ENCODE measurements at regions not wholly inside any gene's neighbourhood (a gene's known extent, or its start where the extent isn't known, plus 50 kb on each side); places are given as distances from the start of the nearest gene placed in this dataset.

DNA sequence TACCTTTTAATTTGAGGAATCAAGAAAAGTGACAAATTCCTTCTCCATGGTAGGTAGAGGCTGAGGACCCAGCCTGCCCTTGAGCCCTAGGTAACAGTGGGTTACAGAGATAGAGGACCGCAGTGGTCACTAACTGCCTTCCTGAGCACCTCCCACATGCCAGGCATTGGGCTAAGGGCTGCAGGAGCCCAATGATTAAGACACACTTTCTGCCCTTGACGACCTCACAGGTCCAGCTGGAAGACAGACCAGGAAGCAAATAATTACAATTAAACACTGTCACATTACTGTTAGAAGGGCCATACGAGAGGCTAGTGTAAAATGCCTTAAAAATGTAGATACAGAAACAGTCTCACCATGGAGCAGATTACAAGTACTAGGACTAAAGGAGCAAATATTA is 156.8 kb upstream of the NFE2L3 start:
- no peaks in the 10 kb centered on the region for H3K36me3 ChIP-seq (ENCODE audit: control insufficient read depth, insufficient read depth, low read length)
- no peaks in the 10 kb centered on the region for H3K27me3 ChIP-seq (ENCODE audit: control insufficient read depth, insufficient read depth, low read length)
- no peak overlapping the region for H3K4me3 ChIP-seq (replicated peaks in 1 of 4; ENCODE audit: control extremely low read depth in 1 of 4, insufficient read depth in 1 of 4, low read depth in 3 of 4, low read length in 4 of 4)
- H3K4me1 ChIP-seq (ENCODE audit: control insufficient read depth, extremely low read depth, insufficient read depth, low read length), result no peaks in the 10 kb centered on the region
- no peak overlapping the region for H3K27ac ChIP-seq (ENCODE audit: insufficient read depth, low read length)
- no peak for DNase-seq (ENCODE audit: low read depth in 2 of 2)
- no peak overlapping the region for H3K9ac ChIP-seq (ENCODE audit: insufficient read depth, low read length)
- TF ChIP-seq, protein P1, sequence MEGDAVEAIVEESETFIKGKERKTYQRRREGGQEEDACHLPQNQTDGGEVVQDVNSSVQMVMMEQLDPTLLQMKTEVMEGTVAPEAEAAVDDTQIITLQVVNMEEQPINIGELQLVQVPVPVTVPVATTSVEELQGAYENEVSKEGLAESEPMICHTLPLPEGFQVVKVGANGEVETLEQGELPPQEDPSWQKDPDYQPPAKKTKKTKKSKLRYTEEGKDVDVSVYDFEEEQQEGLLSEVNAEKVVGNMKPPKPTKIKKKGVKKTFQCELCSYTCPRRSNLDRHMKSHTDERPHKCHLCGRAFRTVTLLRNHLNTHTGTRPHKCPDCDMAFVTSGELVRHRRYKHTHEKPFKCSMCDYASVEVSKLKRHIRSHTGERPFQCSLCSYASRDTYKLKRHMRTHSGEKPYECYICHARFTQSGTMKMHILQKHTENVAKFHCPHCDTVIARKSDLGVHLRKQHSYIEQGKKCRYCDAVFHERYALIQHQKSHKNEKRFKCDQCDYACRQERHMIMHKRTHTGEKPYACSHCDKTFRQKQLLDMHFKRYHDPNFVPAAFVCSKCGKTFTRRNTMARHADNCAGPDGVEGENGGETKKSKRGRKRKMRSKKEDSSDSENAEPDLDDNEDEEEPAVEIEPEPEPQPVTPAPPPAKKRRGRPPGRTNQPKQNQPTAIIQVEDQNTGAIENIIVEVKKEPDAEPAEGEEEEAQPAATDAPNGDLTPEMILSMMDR (conservative IDR thresholded peaks at IDR 0.05 in 1 of 2, IDR thresholded peaks at IDR 0.05 in 1 of 2; ENCODE audit: low read depth in 1 of 2, low read length in 2 of 2), result no peak
- no peak for TF ChIP-seq EZH2 (IDR thresholded peaks at IDR 0.05; ENCODE audit: low read length, missing control alignments)
- no peaks in the 10 kb centered on the region for H4K20me1 ChIP-seq (ENCODE audit: control insufficient read depth, extremely low read depth, insufficient read depth, low read length)
- H2AFZ ChIP-seq (ENCODE audit: low read length), result no peak overlapping the region
- H3K9me3 ChIP-seq (ENCODE audit: control insufficient read depth, insufficient read depth, low read depth, low read length), result no peaks in the 10 kb centered on the region
- no peaks in the 10 kb centered on the region for H3K79me2 ChIP-seq (ENCODE audit: control insufficient read depth, insufficient read depth, low read length)
- H3K4me2 ChIP-seq (ENCODE audit: extremely low read depth, insufficient read depth, low read length), result no peak overlapping the region

DNA sequence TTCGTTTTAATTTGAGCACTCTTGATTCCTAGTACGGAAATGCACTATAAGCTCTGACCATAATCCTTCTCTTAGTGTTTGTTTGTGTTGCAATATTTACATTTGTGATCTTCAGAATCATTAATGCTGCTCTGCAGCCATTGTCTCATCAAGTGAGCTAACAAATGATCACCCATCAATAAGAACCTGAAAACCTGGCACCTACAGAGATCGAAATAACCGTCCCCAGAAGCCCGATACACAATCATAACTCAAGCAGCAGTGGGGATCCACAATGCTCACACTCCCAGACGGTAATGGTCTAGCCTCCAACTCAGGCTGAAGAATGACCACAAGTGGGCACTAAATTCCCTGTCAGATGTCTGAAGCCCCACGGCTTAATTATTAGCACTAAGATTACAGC is 156.0 kb upstream of the NFE2L3 start:
- no peak overlapping the region for H3K9ac ChIP-seq (ENCODE audit: insufficient read depth, low read length)
- no peaks in the 10 kb centered on the region for H3K36me3 ChIP-seq (ENCODE audit: control insufficient read depth, insufficient read depth, low read length)
- H2AFZ ChIP-seq (ENCODE audit: low read length), result no peak overlapping the region
- no peak for TF ChIP-seq EZH2 (IDR thresholded peaks at IDR 0.05; ENCODE audit: low read length, missing control alignments)
- TF ChIP-seq, protein P1 (conservative IDR thresholded peaks at IDR 0.05 in 1 of 2, IDR thresholded peaks at IDR 0.05 in 1 of 2; ENCODE audit: low read depth in 1 of 2, low read length in 2 of 2), result no peak
- no peaks in the 10 kb centered on the region for H3K27me3 ChIP-seq (ENCODE audit: control insufficient read depth, insufficient read depth, low read length)
- H3K4me3 ChIP-seq (replicated peaks in 1 of 4; ENCODE audit: control extremely low read depth in 1 of 4, insufficient read depth in 1 of 4, low read depth in 3 of 4, low read length in 4 of 4), result no peak overlapping the region
- no peak overlapping the region for H3K27ac ChIP-seq (ENCODE audit: insufficient read depth, low read length)
- H3K79me2 ChIP-seq (ENCODE audit: control insufficient read depth, insufficient read depth, low read length), result no peaks in the 10 kb centered on the region
- no peaks in the 10 kb centered on the region for H3K9me3 ChIP-seq (ENCODE audit: control insufficient read depth, insufficient read depth, low read depth, low read length)
- H4K20me1 ChIP-seq (ENCODE audit: control insufficient read depth, extremely low read depth, insufficient read depth, low read length), result no peaks in the 10 kb centered on the region
- no peak for DNase-seq (ENCODE audit: low read depth in 2 of 2)
- H3K4me1 ChIP-seq (ENCODE audit: control insufficient read depth, extremely low read depth, insufficient read depth, low read length), result no peaks in the 10 kb centered on the region
- no peak overlapping the region for H3K4me2 ChIP-seq (ENCODE audit: extremely low read depth, insufficient read depth, low read length)

GRCh38 chr7:25998499-25998898 is 153.5 kb upstream of the NFE2L3 start:
- H3K36me3 ChIP-seq (ENCODE audit: control insufficient read depth, insufficient read depth, low read length), result no peaks in the 10 kb centered on the region
- H3K27ac ChIP-seq (ENCODE audit: insufficient read depth, low read length), result no peak overlapping the region
- DNase-seq (ENCODE audit: low read depth in 2 of 2), result no peak
- H3K9ac ChIP-seq (ENCODE audit: insufficient read depth, low read length), result no peak overlapping the region
- H3K4me2 ChIP-seq (ENCODE audit: extremely low read depth, insufficient read depth, low read length), result no peak overlapping the region
- no peaks in the 10 kb centered on the region for H4K20me1 ChIP-seq (ENCODE audit: control insufficient read depth, extremely low read depth, insufficient read depth, low read length)
- no peaks in the 10 kb centered on the region for H3K79me2 ChIP-seq (ENCODE audit: control insufficient read depth, insufficient read depth, low read length)
- H3K4me3 ChIP-seq (replicated peaks in 1 of 4; ENCODE audit: control extremely low read depth in 1 of 4, insufficient read depth in 1 of 4, low read depth in 3 of 4, low read length in 4 of 4), result no peak overlapping the region
- H3K27me3 ChIP-seq (ENCODE audit: control insufficient read depth, insufficient read depth, low read length), result no peaks in the 10 kb centered on the region
- H3K4me1 ChIP-seq (ENCODE audit: control insufficient read depth, extremely low read depth, insufficient read depth, low read length), result no peaks in the 10 kb centered on the region
- no peak overlapping the region for H2AFZ ChIP-seq (ENCODE audit: low read length)
- TF ChIP-seq, protein P1 (conservative IDR thresholded peaks at IDR 0.05 in 1 of 2, IDR thresholded peaks at IDR 0.05 in 1 of 2; ENCODE audit: low read depth in 1 of 2, low read length in 2 of 2), result no peak
- TF ChIP-seq EZH2 (IDR thresholded peaks at IDR 0.05; ENCODE audit: low read length, missing control alignments), result no peak
- H3K9me3 ChIP-seq (ENCODE audit: control insufficient read depth, insufficient read depth, low read depth, low read length), result no peaks in the 10 kb centered on the region
